Neural progenitor cell (in vitro differentiated cells): ENCODE measurements at regions not wholly inside any gene's neighbourhood (a gene's known extent, or its start where the extent isn't known, plus 50 kb on each side); places are given as distances from the start of the nearest gene placed in this dataset.

ENCODE experiments used
- DNase-seq: peaks from one replicate; pipeline ENCODE4 v3.0.0-alpha.2; 2016; ENCODE audit warnings: low spot score
- H2AFZ ChIP-seq: fragments of 200-600 bp; sonication (generic); replicated peaks from 2 replicates; pipeline ENCODE4 v1.6.1; 2016; ENCODE audit warnings: antibody characterized with exemption
- H3F3A ChIP-seq: fragments of 200-600 bp; sonication (generic); 2 replicates; pipeline ENCODE4 v1.6.1; 2016; ENCODE audit warnings: antibody characterized with exemption, low read depth
- H3K27ac ChIP-seq: fragments of 200-600 bp; sonication (generic); 2 replicates; pipeline ENCODE4 v1.5.1; 2016; ENCODE audit warnings: mild to moderate bottlenecking
- H3K27me3 ChIP-seq: fragments of 200-600 bp; sonication (generic); 2 replicates; pipeline ENCODE4 v1.6.1; 2016; ENCODE audit warnings: mild to moderate bottlenecking, moderate library complexity
- H3K36me3 ChIP-seq: fragments of 200-600 bp; sonication (generic); 2 replicates; pipeline ENCODE4 v1.5.1; 2016
- H3K4me1 ChIP-seq: fragments of 200-600 bp; sonication (generic); 2 replicates; pipeline ENCODE4 v1.6.1; 2016; ENCODE audit warnings: mixed run types
- H3K4me2 ChIP-seq: fragments of 200-600 bp; sonication (generic); 2 replicates; pipeline ENCODE4 v1.6.1; 2016
- H3K4me3 ChIP-seq: fragments of 200-600 bp; sonication (generic); 2 replicates; pipeline ENCODE4 v1.5.1; 2016
- H3K79me2 ChIP-seq: fragments of 200-600 bp; sonication (generic); 2 replicates; pipeline ENCODE4 v1.6.1; 2016; ENCODE audit warnings: low read depth
- H3K9ac ChIP-seq: fragments of 200-600 bp; sonication (generic); 2 replicates; pipeline ENCODE4 v1.6.1; 2016
- H3K9me3 ChIP-seq: fragments of 200-600 bp; sonication (generic); 2 replicates; pipeline ENCODE4 v1.5.1; 2016; ENCODE audit warnings: low read depth
- H4K20me1 ChIP-seq: fragments of 200-600 bp; sonication (generic); 2 replicates; pipeline ENCODE4 v1.6.1; 2016; ENCODE audit warnings: low read depth
- H3K27ac Mint-ChIP-seq: 3 replicates; pipeline ENCODE4 v1.8.0; 2021; ENCODE audit warnings: mixed read lengths
- H3K27me3 Mint-ChIP-seq: 2 replicates; pipeline ENCODE4 v1.8.0; 2022; ENCODE audit warnings: low read depth, mild to moderate bottlenecking, inconsistent platforms, moderate library complexity, mixed read lengths; ENCODE audit not compliant: insufficient read depth
- H3K36me3 Mint-ChIP-seq: 3 replicates; pipeline ENCODE4 v1.8.0; 2021; ENCODE audit warnings: mixed read lengths
- H3K4me1 Mint-ChIP-seq: 3 replicates; pipeline ENCODE4 v1.8.0; 2021; ENCODE audit warnings: mixed read lengths
- H3K4me3 Mint-ChIP-seq: 3 replicates; pipeline ENCODE4 v1.8.0; 2021; ENCODE audit warnings: mild to moderate bottlenecking, moderate library complexity, mixed read lengths
- H3K9me3 Mint-ChIP-seq: 3 replicates; pipeline ENCODE4 v1.8.0; 2020; ENCODE audit warnings: mixed read lengths
- CTCF ChIP-seq: fragments of 200-600 bp; sonication (generic); IDR thresholded peaks from 2 replicates; pipeline ENCODE4 v1.5.1; 2017; ENCODE audit warnings: antibody characterized with exemption, mild to moderate bottlenecking
- EZH2 ChIP-seq: fragments of 200-600 bp; sonication (generic); IDR thresholded peaks from 2 replicates; pipeline ENCODE4 v1.6.1; 2017; ENCODE audit warnings: antibody characterized with exemption, mild to moderate bottlenecking, moderate library complexity
- EZH2phosphoT487 ChIP-seq: fragments of 200-600 bp; sonication (generic); IDR thresholded peaks from 2 replicates; pipeline ENCODE4 v1.6.1; 2017; ENCODE audit warnings: antibody characterized with exemption

GRCh38 chr2:176751314-176752227, 461.0 kb upstream of the HNRNPA3 start:
- no peak overlapping the region for H3K4me3 ChIP-seq
- no peaks in the 10 kb centered on the region for H3K9me3 ChIP-seq
- no peaks in the 10 kb centered on the region for H3K36me3 Mint-ChIP-seq
- peaks cover 6% of the 10 kb centered on the region for H3K4me1 ChIP-seq
- H3K27me3 ChIP-seq: no peaks in the 10 kb centered on the region
- H3K27ac ChIP-seq: no peak overlapping the region
- TF ChIP-seq EZH2: no peak
- TF ChIP-seq CTCF: no peak
- TF ChIP-seq EZH2phosphoT487: no peak
- H3K4me2 ChIP-seq: no peak overlapping the region
- no peaks in the 10 kb centered on the region for H3F3A ChIP-seq
- DNase-seq: no peak
- H2AFZ ChIP-seq: no peak overlapping the region
- no peaks in the 10 kb centered on the region for H3K9me3 Mint-ChIP-seq
- H3K9ac ChIP-seq: no peak overlapping the region
- peaks cover 9% of the 10 kb centered on the region for H3K4me1 Mint-ChIP-seq
- H3K27me3 Mint-ChIP-seq: no peaks in the 10 kb centered on the region
- no peak overlapping the region for H3K4me3 Mint-ChIP-seq
- H3K79me2 ChIP-seq: no peaks in the 10 kb centered on the region
- no peaks in the 10 kb centered on the region for H3K36me3 ChIP-seq
- H3K27ac Mint-ChIP-seq: no peak overlapping the region
- no peaks in the 10 kb centered on the region for H4K20me1 ChIP-seq

DNA sequence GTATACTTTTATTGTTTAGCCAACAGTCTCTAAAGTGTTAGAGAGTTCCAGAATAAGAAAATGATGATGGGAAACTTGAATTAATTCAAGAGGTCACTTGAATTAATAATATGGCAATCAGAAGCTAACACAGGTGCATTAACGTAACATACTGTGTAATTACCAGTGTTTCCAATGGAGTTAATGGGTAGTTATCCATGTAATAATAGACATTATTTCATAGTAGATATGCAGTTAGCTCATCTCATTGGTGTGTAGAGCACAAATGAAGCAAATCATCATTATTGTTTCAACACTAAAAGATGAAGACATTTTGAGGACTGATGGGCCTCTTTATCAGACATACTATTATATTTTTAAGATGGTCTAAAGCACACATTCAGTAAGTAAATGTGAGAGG, 460.3 kb upstream of the HNRNPA3 start:
- no peak overlapping the region for H3K9ac ChIP-seq

DNA sequence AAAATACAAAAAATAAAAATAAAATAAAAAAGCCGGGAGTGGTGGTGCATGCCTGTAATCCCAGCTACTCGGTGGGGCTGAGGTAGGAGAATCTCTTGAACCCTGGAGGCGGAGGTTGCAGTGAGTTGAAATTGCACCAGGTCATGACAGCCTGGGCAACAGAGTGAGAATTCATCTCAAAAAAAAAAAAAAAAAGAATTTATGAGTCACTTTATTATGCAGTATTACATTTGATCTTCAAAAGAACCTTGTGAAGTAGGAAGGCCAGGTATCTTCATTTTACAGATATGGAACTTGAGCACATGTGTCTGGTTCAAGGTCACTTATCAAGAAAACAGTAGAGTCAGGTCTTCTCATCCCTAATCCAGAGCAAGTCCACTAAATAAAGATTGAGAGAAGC, 459.4 kb upstream of the HNRNPA3 start:
- Histone ChIP-seq H3K36me3 (no peaks in the 10 kb centered on the region), H4K20me1 (no peaks in the 10 kb centered on the region), H3K4me2 (no peak overlapping the region), H3K79me2 (no peaks in the 10 kb centered on the region), H3K9me3 (no peaks in the 10 kb centered on the region), H3K4me3 (no peak overlapping the region), H3K27me3 (no peaks in the 10 kb centered on the region), H2AFZ (no peak overlapping the region), H3K4me1 (peaks cover 16% of the 10 kb centered on the region), H3F3A (no peaks in the 10 kb centered on the region), H3K9ac (no peak overlapping the region), H3K27ac (no peak overlapping the region)
- TF ChIP-seq EZH2phosphoT487: no peak
- TF ChIP-seq CTCF: no peak
- TF ChIP-seq EZH2: no peak
- no peak for DNase-seq
- Mint-ChIP-seq H3K9me3 (no peaks in the 10 kb centered on the region), H3K4me1 (peaks cover 15% of the 10 kb centered on the region), H3K4me3 (no peak overlapping the region), H3K27me3 (no peaks in the 10 kb centered on the region), H3K27ac (no peak overlapping the region), H3K36me3 (no peaks in the 10 kb centered on the region)

More for the DNA sequence above, 460.3 kb upstream of the HNRNPA3 start:
- no peak overlapping the region for H3K27ac ChIP-seq
- no peaks in the 10 kb centered on the region for H3K27me3 Mint-ChIP-seq
- no peaks in the 10 kb centered on the region for H3F3A ChIP-seq
- H3K4me1 ChIP-seq: peaks cover 8% of the 10 kb centered on the region
- H3K4me3 Mint-ChIP-seq: no peak overlapping the region
- TF ChIP-seq EZH2phosphoT487 (no peak), EZH2 (no peak), CTCF (no peak)
- no peaks in the 10 kb centered on the region for H4K20me1 ChIP-seq
- no peak overlapping the region for H3K4me2 ChIP-seq
- H3K79me2 ChIP-seq: no peaks in the 10 kb centered on the region
- H3K27me3 ChIP-seq: no peaks in the 10 kb centered on the region
- H3K27ac Mint-ChIP-seq: no peak overlapping the region
- no peak overlapping the region for H2AFZ ChIP-seq
- H3K36me3 Mint-ChIP-seq: no peaks in the 10 kb centered on the region
- H3K4me3 ChIP-seq: no peak overlapping the region
- no peaks in the 10 kb centered on the region for H3K9me3 Mint-ChIP-seq
- no peak for DNase-seq
- no peaks in the 10 kb centered on the region for H3K9me3 ChIP-seq
- H3K4me1 Mint-ChIP-seq: peaks cover 9% of the 10 kb centered on the region
- no peaks in the 10 kb centered on the region for H3K36me3 ChIP-seq
